Esophagus muscularis mucosa (tissue), 4 donors: ENCODE measurements at regions not wholly inside any gene's neighbourhood (a gene's known extent, or its start where the extent isn't known, plus 50 kb on each side); places are given as distances from the start of the nearest gene placed in this dataset.

Experiments
- DNase-seq: peaks from one replicate; pipeline ENCODE4 v3.0.0-alpha.2; 2017; ENCODE audit errors: extremely low spot score
- H3K27ac ChIP-seq, 4 donors: fragments of 200-600 bp; sonication (generic); replicated peaks in 1 of 4; 1 replicate in 3 of 4; 2 replicates in 1 of 4; pipeline ENCODE4 v1.5.1; 2016 to 2019; ENCODE audit warnings: mild to moderate bottlenecking in 1 of 4
- H3K27me3 ChIP-seq, 4 donors: fragments of 200-600 bp; sonication (generic); one replicate each; pipeline versions ENCODE4 v1.5.1 to v1.6.0; 2016 to 2019
- H3K36me3 ChIP-seq, 4 donors: fragments of 200-600 bp; sonication (generic); one replicate each; pipeline ENCODE4 v1.5.1; 2016 to 2019
- H3K4me1 ChIP-seq, 4 donors: fragments of 200-600 bp; sonication (generic); one replicate each; pipeline ENCODE4 v1.5.1; 2016 to 2019
- H3K4me3 ChIP-seq, 4 donors: fragments of 200-600 bp; sonication (generic); 1 replicate in 2 of 4; 2 replicates in 2 of 4; pipeline ENCODE4 v1.5.1; 2016 to 2019; ENCODE audit warnings: mild to moderate bottlenecking in 4 of 4, moderate library complexity in 1 of 4
- H3K9me3 ChIP-seq, 4 donors: fragments of 200-600 bp; sonication (generic); 1 replicate in 3 of 4; 2 replicates in 1 of 4; pipeline ENCODE4 v1.5.1; 2016 to 2019
- CTCF ChIP-seq, 3 experiments: fragments of 200-600 bp in 2 of 3; fragments of 450-650 bp in 1 of 3; sonication (generic) in 2 of 3; IDR thresholded peaks; one replicate each; pipeline ENCODE4 v1.5.1; 2017 to 2019; ENCODE audit warnings: antibody characterized with exemption in 3 of 3, mild to moderate bottlenecking in 2 of 3, moderate library complexity in 1 of 3
- EP300 ChIP-seq: sonication (generic); formaldehyde crosslinking; IDR thresholded peaks from one replicate; pipeline ENCODE4 v1.6.1; 2017; ENCODE audit warnings: antibody characterized with exemption
- POLR2A ChIP-seq: fragments of 450-650 bp; IDR thresholded peaks from one replicate; pipeline ENCODE4 v1.6.1; 2017; ENCODE audit warnings: antibody characterized with exemption, moderate library complexity, mild to moderate bottlenecking, low read depth
- POLR2AphosphoS5 ChIP-seq, 2 donors: sonication (generic); formaldehyde crosslinking; IDR thresholded peaks; one replicate each; pipeline ENCODE4 v1.6.1; 2017; ENCODE audit warnings: antibody characterized with exemption in 2 of 2
- WGBS: methylation state at CpG from one replicate; pipeline ENCODE4 v1.1.5; 2018; 5-methylcytosine and 5-hydroxymethylcytosine counted together
- intact Hi-C: fragments of 100-400 bp; cut with DNase I; formaldehyde crosslinking; loops from one replicate; pipeline ENCODE4 v1.15.1; 2023

- DNase-seq = no peak
- Histone ChIP-seq H3K4me3 (no peak overlapping the region), H3K9me3 (no peaks in the 10 kb centered on the region), H3K4me1 (no peaks in the 10 kb centered on the region), H3K36me3 (no peaks in the 10 kb centered on the region), H3K27ac (no peak overlapping the region), H3K27me3 (no peaks in the 10 kb centered on the region)
- 72% methylated on average over 2 of the region's 2 CpGs for WGBS
- intact Hi-C loops = no loop called here
- TF ChIP-seq POLR2AphosphoS5 (IDR thresholded peaks at IDR 0.05) (no peak), EP300 (no peak), POLR2A (no peak), CTCF (IDR thresholded peaks at IDR 0.05) (no peak)
These were observed 104.5 kb upstream of the CDH2 start for GRCh38 chr18:28281400-28281799.

- H3K27ac ChIP-seq = no peak overlapping the region
- H3K27me3 ChIP-seq = no peaks in the 10 kb centered on the region
- no peak for DNase-seq
- H3K36me3 ChIP-seq = no peaks in the 10 kb centered on the region
- TF ChIP-seq POLR2AphosphoS5 (IDR thresholded peaks at IDR 0.05) = no peak
- no peak for TF ChIP-seq POLR2A
- TF ChIP-seq EP300 = no peak
- TF ChIP-seq CTCF (IDR thresholded peaks at IDR 0.05) = no peak
- H3K9me3 ChIP-seq = no peaks in the 10 kb centered on the region
- H3K4me3 ChIP-seq = no peak overlapping the region
- no peaks in the 10 kb centered on the region for H3K4me1 ChIP-seq
- WGBS = 64% methylated on average over 2 of the region's 2 CpGs
- intact Hi-C loops = no loop called here
These were observed 92.8 kb upstream of the CDH2 start for GRCh38 chr18:28269750-28270149.

GRCh38 chr18:28267878-28268625, 91.1 kb upstream of the CDH2 start:
- no peaks in the 10 kb centered on the region for H3K36me3 ChIP-seq
- WGBS = 73% methylated on average over 4 of the region's 4 CpGs
- H3K4me3 ChIP-seq = no peak overlapping the region
- TF ChIP-seq CTCF (IDR thresholded peaks at IDR 0.05) = no peak
- H3K9me3 ChIP-seq = no peaks in the 10 kb centered on the region
- no peak for DNase-seq
- no peak overlapping the region for H3K27ac ChIP-seq
- intact Hi-C loops = no loop called here
- no peaks in the 10 kb centered on the region for H3K4me1 ChIP-seq
- H3K27me3 ChIP-seq = no peaks in the 10 kb centered on the region

GRCh38 chr18:28267276-28267675, 90.3 kb upstream of the CDH2 start:
- intact Hi-C loops = no loop called here
- Histone ChIP-seq H3K4me1 (no peaks in the 10 kb centered on the region), H3K9me3 (no peaks in the 10 kb centered on the region), H3K4me3 (no peak overlapping the region), H3K27ac (no peak overlapping the region), H3K36me3 (no peaks in the 10 kb centered on the region), H3K27me3 (no peaks in the 10 kb centered on the region)
- no peak for DNase-seq
- TF ChIP-seq POLR2AphosphoS5 (IDR thresholded peaks at IDR 0.05) (no peak), CTCF (IDR thresholded peaks at IDR 0.05) (no peak), EP300 (no peak)
- 70% methylated on average over 2 of the region's 2 CpGs for WGBS

- Histone ChIP-seq H3K36me3 (no peaks in the 10 kb centered on the region), H3K27me3 (no peaks in the 10 kb centered on the region), H3K9me3 (no peaks in the 10 kb centered on the region), H3K27ac (no peak overlapping the region), H3K4me3 (no peak overlapping the region), H3K4me1 (no peaks in the 10 kb centered on the region)
- TF ChIP-seq POLR2A (no peak), POLR2AphosphoS5 (IDR thresholded peaks at IDR 0.05) (no peak), CTCF (IDR thresholded peaks at IDR 0.05) (no peak), EP300 (no peak)
- intact Hi-C loops = no loop called here
- DNase-seq = no peak
- WGBS = 49% methylated on average over 2 of the region's 2 CpGs
These were observed 79.2 kb upstream of the CDH2 start for GRCh38 chr18:28256166-28256565.
